GM18951 (cell line): ENCODE measurements at regions not wholly inside any gene's neighbourhood (a gene's known extent, or its start where the extent isn't known, plus 50 kb on each side); places are given as distances from the start of the nearest gene placed in this dataset.

Experiments used
- POLR2A ChIP-seq: IDR thresholded peaks from 4 replicates; pipeline ENCODE4 v1.6.1; 2011; ENCODE audit warnings: mild to moderate bottlenecking; ENCODE audit not compliant: insufficient read length, insufficient read depth; ENCODE audit errors: extremely low read depth
- in situ Hi-C: fragments of 300-500 bp; cut with MboI; formaldehyde crosslinking; loops from one replicate; pipeline ENCODE4 v1.12.0; 2022; ENCODE audit warnings: low sequenced_read_pairs, mixed read lengths, inconsistent platforms; ENCODE audit not compliant: unreplicated experiment

- in situ Hi-C loops = no loop called here
- TF ChIP-seq POLR2A = no peak
Measured at GRCh38 chr2:126425943-126426342, 230.0 kb upstream of the GYPC start.

GRCh38 chr2:126429103-126429502, 226.9 kb upstream of the GYPC start:
- no peak for TF ChIP-seq POLR2A
- in situ Hi-C loops = no loop called here

- no peak for TF ChIP-seq POLR2A
- in situ Hi-C loops = no loop called here
Measured at GRCh38 chr2:126431136-126431535, 224.8 kb upstream of the GYPC start.

- no peak for TF ChIP-seq POLR2A
- in situ Hi-C loops = no loop called here
Measured at GRCh38 chr2:126436411-126436810, 219.5 kb upstream of the GYPC start.

GRCh38 chr2:126437016-126437415, 218.9 kb upstream of the GYPC start:
- TF ChIP-seq POLR2A = no peak
- in situ Hi-C loops = no loop called here

GRCh38 chr2:126444512-126444911, 211.4 kb upstream of the GYPC start:
- TF ChIP-seq POLR2A = no peak
- in situ Hi-C loops = no loop called here

GRCh38 chr2:126446106-126446695, 209.8 kb upstream of the GYPC start:
- in situ Hi-C loops = no loop called here
- TF ChIP-seq POLR2A = no peak

- in situ Hi-C loops = no loop called here
- no peak for TF ChIP-seq POLR2A
Measured at GRCh38 chr2:126448611-126449010, 207.3 kb upstream of the GYPC start.

- in situ Hi-C loops = no loop called here
Measured at GRCh38 chr2:126449677-126450076, 206.3 kb upstream of the GYPC start.

GRCh38 chr2:126463892-126464674, 191.9 kb upstream of the GYPC start:
- in situ Hi-C loops = no loop called here
- no peak for TF ChIP-seq POLR2A

More at GRCh38 chr2:126449677-126450076, 206.3 kb upstream of the GYPC start:
- no peak for TF ChIP-seq POLR2A

- no peak for TF ChIP-seq POLR2A
- in situ Hi-C loops = no loop called here
Measured at GRCh38 chr2:126467367-126468054, 188.4 kb upstream of the GYPC start.

- in situ Hi-C loops = no loop called here
Measured at GRCh38 chr2:126475031-126475430, 180.9 kb upstream of the GYPC start.

GRCh38 chr2:126476691-126477090, 179.3 kb upstream of the GYPC start:
- in situ Hi-C loops = no loop called here

More at GRCh38 chr2:126475031-126475430, 180.9 kb upstream of the GYPC start:
- TF ChIP-seq POLR2A = no peak

More at GRCh38 chr2:126476691-126477090, 179.3 kb upstream of the GYPC start:
- no peak for TF ChIP-seq POLR2A
